ENCODE measurements at regions not wholly inside any gene's neighbourhood (a gene's known extent, or its start where the extent isn't known, plus 50 kb on each side); places are given as distances from the start of the nearest gene placed in this dataset.

GRCh38 chr7:109354000-109354399 is 784.3 kb downstream of the DNAJB9 start:
- DNase-seq (ENCODE audit: extremely low read depth, insufficient read length), result no peak
- no peaks in the 10 kb centered on the region for H3K36me3 ChIP-seq (ENCODE audit: control insufficient read depth, insufficient read depth, low read length)
- H3K4me3 ChIP-seq (replicated peaks; ENCODE audit: low read depth, low read length), result no peak overlapping the region
- H3K27me3 ChIP-seq (replicated peaks; ENCODE audit: control insufficient read depth, insufficient read depth, low read length), result no peaks in the 10 kb centered on the region
- TF ChIP-seq CTCF (IDR thresholded peaks at IDR 0.05; ENCODE audit: insufficient read depth, low read length, poor library complexity, severe bottlenecking), result no peak

GRCh38 chr7:109354552-109354951 is 784.9 kb downstream of the DNAJB9 start:
- H3K27me3 ChIP-seq (replicated peaks; ENCODE audit: control insufficient read depth, insufficient read depth, low read length), result no peaks in the 10 kb centered on the region
- H3K36me3 ChIP-seq (ENCODE audit: control insufficient read depth, insufficient read depth, low read length), result no peaks in the 10 kb centered on the region
- DNase-seq (ENCODE audit: extremely low read depth, insufficient read length), result no peak
- no peak for TF ChIP-seq CTCF (IDR thresholded peaks at IDR 0.05; ENCODE audit: insufficient read depth, low read length, poor library complexity, severe bottlenecking)
- no peak overlapping the region for H3K4me3 ChIP-seq (replicated peaks; ENCODE audit: low read depth, low read length)

- DNase-seq (ENCODE audit: extremely low read depth, insufficient read length), result no peak
- Histone ChIP-seq H3K36me3 (ENCODE audit: control insufficient read depth, insufficient read depth, low read length) (no peaks in the 10 kb centered on the region), H3K27me3 (replicated peaks; ENCODE audit: control insufficient read depth, insufficient read depth, low read length) (no peaks in the 10 kb centered on the region), H3K4me3 (replicated peaks; ENCODE audit: low read depth, low read length) (no peak overlapping the region)
- TF ChIP-seq CTCF (IDR thresholded peaks at IDR 0.05; ENCODE audit: insufficient read depth, low read length, poor library complexity, severe bottlenecking), result no peak
Measured at GRCh38 chr7:109375823-109376222, 806.1 kb downstream of the DNAJB9 start.

- no peak for TF ChIP-seq CTCF (IDR thresholded peaks at IDR 0.05; ENCODE audit: insufficient read depth, low read length, poor library complexity, severe bottlenecking)
- no peaks in the 10 kb centered on the region for H3K27me3 ChIP-seq (replicated peaks; ENCODE audit: control insufficient read depth, insufficient read depth, low read length)
- H3K36me3 ChIP-seq (ENCODE audit: control insufficient read depth, insufficient read depth, low read length), result no peaks in the 10 kb centered on the region
- H3K4me3 ChIP-seq (replicated peaks; ENCODE audit: low read depth, low read length), result no peak overlapping the region
- no peak for DNase-seq (ENCODE audit: extremely low read depth, insufficient read length)
Measured at GRCh38 chr7:109376576-109376975, 806.9 kb downstream of the DNAJB9 start.

GRCh38 chr7:109377076-109377884 is 807.6 kb downstream of the DNAJB9 start:
- Histone ChIP-seq H3K27me3 (replicated peaks; ENCODE audit: control insufficient read depth, insufficient read depth, low read length) (no peaks in the 10 kb centered on the region), H3K36me3 (ENCODE audit: control insufficient read depth, insufficient read depth, low read length) (no peaks in the 10 kb centered on the region), H3K4me3 (replicated peaks; ENCODE audit: low read depth, low read length) (no peak overlapping the region)
- DNase-seq (ENCODE audit: extremely low read depth, insufficient read length), result no peak
- no peak for TF ChIP-seq CTCF (IDR thresholded peaks at IDR 0.05; ENCODE audit: insufficient read depth, low read length, poor library complexity, severe bottlenecking)
